Breast epithelium (tissue), 4 donors: ENCODE measurements at regions not wholly inside any gene's neighbourhood (a gene's known extent, or its start where the extent isn't known, plus 50 kb on each side); places are given as distances from the start of the nearest gene placed in this dataset.

Experiments
- DNase-seq, 2 donors: peaks; one replicate each; pipeline ENCODE4 v3.0.0-alpha.2; 2019; ENCODE audit warnings: low spot score in 2 of 2
- H3K27ac ChIP-seq, 2 donors: fragments of 200-600 bp; sonication (generic) in 1 of 2; one replicate each; pipeline ENCODE4 v1.5.1; 2016 to 2019; ENCODE audit warnings: mild to moderate bottlenecking in 1 of 2
- H3K27me3 ChIP-seq, 2 donors: fragments of 200-600 bp; sonication (generic) in 1 of 2; one replicate each; pipeline versions ENCODE4 v1.5.1 to v1.6.0; 2017 to 2019; ENCODE audit warnings: control low read depth in 1 of 2, mild to moderate bottlenecking in 1 of 2
- H3K36me3 ChIP-seq: fragments of 200-600 bp; one replicate; pipeline ENCODE4 v1.5.1; 2019
- H3K4me1 ChIP-seq, 2 donors: fragments of 200-600 bp; sonication (generic); one replicate each; pipeline ENCODE4 v1.5.1; 2016 to 2019; ENCODE audit warnings: control low read depth in 1 of 2
- H3K4me3 ChIP-seq, 3 donors: fragments of 200-600 bp; sonication (generic); 1 replicate in 2 of 3; 2 replicates in 1 of 3; pipeline ENCODE4 v1.5.1; 2016 to 2019; ENCODE audit warnings: mild to moderate bottlenecking in 3 of 3, moderate library complexity in 2 of 3
- H3K9me3 ChIP-seq, 2 donors: fragments of 200-600 bp; sonication (generic) in 1 of 2; one replicate each; pipeline ENCODE4 v1.5.1; 2016 to 2019; ENCODE audit warnings: control low read depth in 1 of 2
- CTCF ChIP-seq, 3 donors: fragments of 450-650 bp; IDR thresholded peaks; one replicate each; pipeline ENCODE4 v1.5.1; 2016 to 2017; ENCODE audit warnings: antibody characterized with exemption in 3 of 3, mild to moderate bottlenecking in 3 of 3, moderate library complexity in 3 of 3
- POLR2A ChIP-seq: fragments of 450-650 bp; IDR thresholded peaks from one replicate; pipeline ENCODE4 v1.6.1; 2016; ENCODE audit warnings: antibody characterized with exemption, mild to moderate bottlenecking, moderate library complexity
- POLR2AphosphoS5 ChIP-seq, 3 donors: sonication (generic); formaldehyde crosslinking; IDR thresholded peaks; one replicate each; pipeline ENCODE4 v1.6.1; 2017; ENCODE audit warnings: antibody characterized with exemption in 3 of 3
- intact Hi-C: fragments of 100-400 bp; cut with DNase I; formaldehyde crosslinking; loops from one replicate; pipeline ENCODE4 v1.15.1; 2023; ENCODE audit warnings: low total_unique reads

- Histone ChIP-seq H3K27me3 (no peaks in the 10 kb centered on the region), H3K4me3 (peak overlapping the region in 2 of 3 donors; percentile 14 to 18), H3K36me3 (no peaks in the 10 kb centered on the region), H3K4me1 (peaks cover 0 to 6% of the 10 kb centered on the region in 2 donors), H3K9me3 (no peaks in the 10 kb centered on the region), H3K27ac (peak overlapping the region; percentile 71 to 79)
- DNase-seq, result peak; percentile 57 to 81
- intact Hi-C loops, result no loop called here
- TF ChIP-seq CTCF (IDR thresholded peaks at IDR 0.05) (no peak), POLR2AphosphoS5 (IDR thresholded peaks at IDR 0.05) (no peak), POLR2A (no peak)
These were observed 179.7 kb upstream of the TET2 start for GRCh38 chr4:104967034-104967401.

- intact Hi-C loops, result no loop called here
- H3K27me3 ChIP-seq, result no peaks in the 10 kb centered on the region
- peak overlapping the region; percentile 3 to 43 for H3K27ac ChIP-seq
- no peaks in the 10 kb centered on the region for H3K36me3 ChIP-seq
- H3K4me1 ChIP-seq, result peaks cover 0 to 6% of the 10 kb centered on the region in 2 donors
- H3K4me3 ChIP-seq, result no peak overlapping the region
- no peak for TF ChIP-seq POLR2AphosphoS5 (IDR thresholded peaks at IDR 0.05)
- TF ChIP-seq POLR2A, result no peak
- no peak for TF ChIP-seq CTCF (IDR thresholded peaks at IDR 0.05)
- no peaks in the 10 kb centered on the region for H3K9me3 ChIP-seq
- no peak for DNase-seq
These were observed 177.1 kb upstream of the TET2 start for GRCh38 chr4:104969394-104970082.

GRCh38 chr4:104971462-104971861 lies 175.2 kb upstream of the TET2 start:
- intact Hi-C loops, result no loop called here
- Histone ChIP-seq H3K4me3 (no peak overlapping the region), H3K36me3 (no peaks in the 10 kb centered on the region), H3K9me3 (no peaks in the 10 kb centered on the region), H3K27me3 (no peaks in the 10 kb centered on the region), H3K27ac (no peak overlapping the region), H3K4me1 (peaks cover 0 to 6% of the 10 kb centered on the region in 2 donors)
- TF ChIP-seq POLR2A, result no peak
- DNase-seq, result no peak

GRCh38 chr4:104973708-104974107 lies 173.0 kb upstream of the TET2 start:
- no peak for DNase-seq
- no peaks in the 10 kb centered on the region for H3K36me3 ChIP-seq
- H3K27ac ChIP-seq, result no peak overlapping the region
- TF ChIP-seq POLR2AphosphoS5 (IDR thresholded peaks at IDR 0.05) (no peak), CTCF (IDR thresholded peaks at IDR 0.05) (no peak), POLR2A (no peak)
- H3K4me1 ChIP-seq, result peaks cover 0 to 6% of the 10 kb centered on the region in 2 donors
- intact Hi-C loops, result no loop called here
- no peaks in the 10 kb centered on the region for H3K9me3 ChIP-seq
- no peak overlapping the region for H3K4me3 ChIP-seq
- no peaks in the 10 kb centered on the region for H3K27me3 ChIP-seq

GRCh38 chr4:104975617-104976016 lies 171.1 kb upstream of the TET2 start:
- no peaks in the 10 kb centered on the region for H3K27me3 ChIP-seq
- TF ChIP-seq CTCF (IDR thresholded peaks at IDR 0.05), result no peak
- no peak for TF ChIP-seq POLR2A
- intact Hi-C loops, result no loop called here
- no peaks in the 10 kb centered on the region for H3K9me3 ChIP-seq
- no peak overlapping the region for H3K27ac ChIP-seq
- H3K36me3 ChIP-seq, result no peaks in the 10 kb centered on the region
- H3K4me3 ChIP-seq, result no peak overlapping the region
- peaks cover 0 to 6% of the 10 kb centered on the region in 2 donors for H3K4me1 ChIP-seq
- DNase-seq, result no peak
